A549 (cell line): ENCODE measurements at regions not wholly inside any gene's neighbourhood (a gene's known extent, or its start where the extent isn't known, plus 50 kb on each side); places are given as distances from the start of the nearest gene placed in this dataset.

Experiments
- BHLHE40 ChIP-seq: IDR thresholded peaks from 2 replicates; pipeline ENCODE4 v1.6.1; 2012; ENCODE audit warnings: low read depth, low read length, inconsistent platforms
- CEBPB ChIP-seq, 2 experiments: fragments of >200 bp in 1 of 2; sonication (Bioruptor Twin) in 1 of 2; formaldehyde crosslinking in 1 of 2; IDR thresholded peaks; 2 replicates each; pipeline ENCODE4 v1.6.1; 2012 to 2016
- EP300 ChIP-seq, 2 experiments: fragments of >200 bp; sonication (Bioruptor Twin); formaldehyde crosslinking; IDR thresholded peaks; 2 replicates in 1 of 2; 3 replicates in 1 of 2; pipeline ENCODE4 v1.6.1; 2016 to 2017
- MYC ChIP-seq: IDR thresholded peaks from 2 replicates; pipeline ENCODE4 v1.6.1; 2012; ENCODE audit warnings: mild to moderate bottlenecking, inconsistent platforms, low read length, improper control_type of control experiment, borderline replicate concordance
- PBX3 ChIP-seq: IDR thresholded peaks from 2 replicates; pipeline ENCODE4 v1.6.1; 2012
- POLR2A ChIP-seq: IDR thresholded peaks from 2 replicates; pipeline ENCODE4 v1.6.1; 2012; ENCODE audit warnings: mild to moderate bottlenecking, low read length
- RFX5 ChIP-seq: fragments of 450-650 bp; IDR thresholded peaks from 2 replicates; pipeline ENCODE4 v1.7.1; 2014; ENCODE audit warnings: antibody characterized with exemption, mild to moderate bottlenecking, moderate library complexity
- SREBF2 ChIP-seq: fragments of 450-650 bp; IDR thresholded peaks from 2 replicates; pipeline ENCODE4 v1.6.1; 2014; ENCODE audit warnings: mild to moderate bottlenecking, moderate library complexity
- TF ChIP-seq, protein P1 (sequence below): fragments of >200 bp; sonication (Bioruptor Twin); formaldehyde crosslinking; IDR thresholded peaks from 3 replicates; pipeline ENCODE4 v1.5.1; 2016
- TF ChIP-seq, protein P2 (sequence below): IDR thresholded peaks from 2 replicates; pipeline ENCODE4 v1.6.1; 2012
- TF ChIP-seq, protein P3 (sequence below): fragments of >200 bp; sonication (Bioruptor Twin); formaldehyde crosslinking; IDR thresholded peaks from 3 replicates; pipeline ENCODE4 v1.6.1; 2016

DNA sequence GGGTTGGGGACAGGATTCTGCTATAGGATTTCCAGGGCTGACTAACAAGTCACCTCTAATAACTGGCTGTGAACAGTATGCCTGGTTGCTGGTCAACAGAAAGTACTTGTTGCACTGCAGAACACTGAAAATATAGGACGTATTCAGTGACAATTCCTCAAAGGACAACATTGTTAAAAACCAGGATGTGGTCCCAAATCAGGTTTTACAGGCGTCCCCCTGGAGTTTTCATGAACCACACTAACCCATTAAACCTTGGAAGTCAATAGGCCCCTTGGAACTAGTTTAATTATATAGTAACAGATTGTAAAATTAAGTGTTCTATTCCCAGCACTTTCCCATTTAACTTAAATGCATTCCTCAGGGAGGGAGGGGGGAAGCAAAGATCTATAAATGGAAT, 495.4 kb downstream of the TBC1D4 start:
- TF ChIP-seq, protein P1, sequence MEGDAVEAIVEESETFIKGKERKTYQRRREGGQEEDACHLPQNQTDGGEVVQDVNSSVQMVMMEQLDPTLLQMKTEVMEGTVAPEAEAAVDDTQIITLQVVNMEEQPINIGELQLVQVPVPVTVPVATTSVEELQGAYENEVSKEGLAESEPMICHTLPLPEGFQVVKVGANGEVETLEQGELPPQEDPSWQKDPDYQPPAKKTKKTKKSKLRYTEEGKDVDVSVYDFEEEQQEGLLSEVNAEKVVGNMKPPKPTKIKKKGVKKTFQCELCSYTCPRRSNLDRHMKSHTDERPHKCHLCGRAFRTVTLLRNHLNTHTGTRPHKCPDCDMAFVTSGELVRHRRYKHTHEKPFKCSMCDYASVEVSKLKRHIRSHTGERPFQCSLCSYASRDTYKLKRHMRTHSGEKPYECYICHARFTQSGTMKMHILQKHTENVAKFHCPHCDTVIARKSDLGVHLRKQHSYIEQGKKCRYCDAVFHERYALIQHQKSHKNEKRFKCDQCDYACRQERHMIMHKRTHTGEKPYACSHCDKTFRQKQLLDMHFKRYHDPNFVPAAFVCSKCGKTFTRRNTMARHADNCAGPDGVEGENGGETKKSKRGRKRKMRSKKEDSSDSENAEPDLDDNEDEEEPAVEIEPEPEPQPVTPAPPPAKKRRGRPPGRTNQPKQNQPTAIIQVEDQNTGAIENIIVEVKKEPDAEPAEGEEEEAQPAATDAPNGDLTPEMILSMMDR, result no peak
- TF ChIP-seq, protein P2, sequence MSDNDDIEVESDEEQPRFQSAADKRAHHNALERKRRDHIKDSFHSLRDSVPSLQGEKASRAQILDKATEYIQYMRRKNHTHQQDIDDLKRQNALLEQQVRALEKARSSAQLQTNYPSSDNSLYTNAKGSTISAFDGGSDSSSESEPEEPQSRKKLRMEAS, result no peak
- TF ChIP-seq POLR2A (no peak), RFX5 (no peak), SREBF2 (no peak), MYC (no peak), PBX3 (no peak), BHLHE40 (no peak), CEBPB (IDR thresholded peaks at IDR 0.05) (no peak), EP300 (IDR thresholded peaks at IDR 0.05) (no peak)
- TF ChIP-seq, protein P3, sequence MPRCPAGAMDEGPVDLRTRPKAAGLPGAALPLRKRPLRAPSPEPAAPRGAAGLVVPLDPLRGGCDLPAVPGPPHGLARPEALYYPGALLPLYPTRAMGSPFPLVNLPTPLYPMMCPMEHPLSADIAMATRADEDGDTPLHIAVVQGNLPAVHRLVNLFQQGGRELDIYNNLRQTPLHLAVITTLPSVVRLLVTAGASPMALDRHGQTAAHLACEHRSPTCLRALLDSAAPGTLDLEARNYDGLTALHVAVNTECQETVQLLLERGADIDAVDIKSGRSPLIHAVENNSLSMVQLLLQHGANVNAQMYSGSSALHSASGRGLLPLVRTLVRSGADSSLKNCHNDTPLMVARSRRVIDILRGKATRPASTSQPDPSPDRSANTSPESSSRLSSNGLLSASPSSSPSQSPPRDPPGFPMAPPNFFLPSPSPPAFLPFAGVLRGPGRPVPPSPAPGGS, result no peak
